GM04503 (cell line): ENCODE measurements at regions not wholly inside any gene's neighbourhood (a gene's known extent, or its start where the extent isn't known, plus 50 kb on each side); places are given as distances from the start of the nearest gene placed in this dataset.
"Not testable (repeated sequence)": the region's sequence is repeated elsewhere in the genome, so short reads cannot be mapped to it uniquely, and the experiment has no call there.

ENCODE experiments used
- DNase-seq: peaks from one replicate; pipeline ENCODE4 v3.0.0-alpha.2; 2012; ENCODE audit warnings: low read depth

DNA sequence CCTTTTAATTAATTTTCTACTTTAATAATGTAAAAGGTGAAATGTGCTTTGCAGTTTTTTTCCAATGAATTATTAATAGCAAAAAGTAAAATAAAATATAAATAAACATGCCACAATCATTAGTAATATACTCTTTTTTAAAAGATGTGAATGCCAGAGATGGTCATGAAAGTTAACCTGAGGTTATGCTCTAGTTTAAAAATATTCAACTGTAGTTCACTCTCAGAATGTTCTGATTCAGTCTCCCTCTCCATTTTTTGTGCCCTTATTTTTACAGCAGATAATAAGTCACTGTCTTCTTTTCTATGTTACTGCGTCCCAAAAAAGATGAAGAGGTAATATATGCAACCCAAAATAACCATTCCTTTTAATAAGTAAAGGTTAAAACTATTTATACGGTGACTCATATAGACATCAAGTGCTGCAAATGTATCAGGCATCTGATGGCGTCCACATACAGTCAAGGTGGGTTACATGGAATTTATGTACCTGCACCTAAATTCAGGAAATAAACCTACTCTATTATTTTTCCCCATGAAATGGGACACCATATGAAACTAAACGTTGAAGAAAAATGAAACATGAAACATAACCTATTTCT, 153.6 kb upstream of the ZNF804A start:
- DNase-seq = no peak

DNA sequence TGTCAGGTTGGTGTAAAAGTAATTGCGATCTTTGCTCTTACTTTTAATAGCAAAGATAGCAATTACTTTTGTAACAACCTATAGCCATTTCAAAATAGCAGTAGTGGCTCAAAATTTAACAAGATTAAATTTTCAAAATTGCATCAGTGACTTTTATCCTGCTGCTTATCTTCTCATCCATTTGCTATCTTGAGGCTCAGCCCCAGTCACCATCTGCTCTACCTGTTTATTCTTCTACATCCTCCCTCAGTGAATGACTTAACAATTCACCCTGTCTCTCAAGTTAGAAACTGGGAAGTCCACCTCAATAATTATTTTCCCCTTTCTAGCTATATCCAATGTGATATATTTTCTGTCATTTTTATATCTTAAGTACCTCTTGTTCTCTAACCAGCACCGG, 148.6 kb upstream of the ZNF804A start:
- no peak for DNase-seq

DNA sequence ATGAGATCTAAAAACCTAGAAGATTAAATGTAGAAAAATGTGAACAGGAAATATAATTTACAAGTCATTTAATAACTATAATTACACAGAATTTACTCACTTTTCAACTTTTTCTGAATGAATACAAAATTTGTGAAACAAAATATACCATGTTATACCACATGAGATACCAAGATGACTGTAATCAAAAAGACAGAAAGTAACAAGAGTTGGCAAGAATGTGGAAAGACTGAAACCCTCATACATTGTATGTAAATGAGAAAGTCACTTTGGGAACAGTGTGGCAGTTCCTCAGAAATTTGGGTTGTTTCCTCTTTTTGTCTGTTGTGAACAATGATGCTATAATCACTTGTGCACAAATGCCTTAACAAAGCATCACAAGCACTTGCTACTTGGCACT, 145.4 kb upstream of the ZNF804A start:
- no peak for DNase-seq

DNA sequence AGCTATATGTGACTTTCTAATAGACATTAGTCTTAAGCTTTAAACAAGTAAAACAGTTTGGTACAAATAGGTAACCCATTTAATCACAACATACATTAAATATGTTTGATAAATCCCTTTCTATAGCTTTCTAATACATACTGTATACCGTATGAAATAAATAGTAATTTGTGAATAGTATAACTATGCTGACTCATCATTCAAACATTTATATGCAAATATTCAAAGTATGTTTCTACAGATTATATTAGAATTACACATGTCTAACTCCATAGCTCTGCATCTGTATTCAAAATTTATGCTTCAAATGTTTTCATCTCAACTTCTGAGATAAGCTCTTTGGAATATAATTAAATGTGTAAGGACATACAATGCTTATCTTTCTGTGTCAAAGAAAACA, 142.7 kb upstream of the ZNF804A start:
- no peak for DNase-seq

DNA sequence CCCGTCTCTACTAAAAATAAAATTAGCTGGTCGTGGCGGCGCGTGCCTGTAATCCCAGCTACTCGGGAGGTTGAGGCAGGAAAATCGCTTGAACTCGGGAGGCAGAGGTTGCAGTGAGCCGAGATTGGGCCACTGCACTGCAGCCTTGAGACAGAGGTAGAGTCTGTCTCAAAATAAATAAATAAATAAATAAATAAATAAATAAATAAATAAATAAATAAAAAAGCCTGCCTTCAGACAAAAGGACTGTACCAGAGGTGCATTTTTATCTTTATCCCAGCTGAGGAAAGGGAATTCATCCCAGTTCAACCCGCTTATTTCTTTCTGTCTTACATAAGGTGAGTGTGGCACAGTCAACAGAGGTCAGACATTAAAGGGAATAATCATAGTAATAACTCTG, 141.6 kb upstream of the ZNF804A start:
- not testable (repeated sequence) for DNase-seq

DNA sequence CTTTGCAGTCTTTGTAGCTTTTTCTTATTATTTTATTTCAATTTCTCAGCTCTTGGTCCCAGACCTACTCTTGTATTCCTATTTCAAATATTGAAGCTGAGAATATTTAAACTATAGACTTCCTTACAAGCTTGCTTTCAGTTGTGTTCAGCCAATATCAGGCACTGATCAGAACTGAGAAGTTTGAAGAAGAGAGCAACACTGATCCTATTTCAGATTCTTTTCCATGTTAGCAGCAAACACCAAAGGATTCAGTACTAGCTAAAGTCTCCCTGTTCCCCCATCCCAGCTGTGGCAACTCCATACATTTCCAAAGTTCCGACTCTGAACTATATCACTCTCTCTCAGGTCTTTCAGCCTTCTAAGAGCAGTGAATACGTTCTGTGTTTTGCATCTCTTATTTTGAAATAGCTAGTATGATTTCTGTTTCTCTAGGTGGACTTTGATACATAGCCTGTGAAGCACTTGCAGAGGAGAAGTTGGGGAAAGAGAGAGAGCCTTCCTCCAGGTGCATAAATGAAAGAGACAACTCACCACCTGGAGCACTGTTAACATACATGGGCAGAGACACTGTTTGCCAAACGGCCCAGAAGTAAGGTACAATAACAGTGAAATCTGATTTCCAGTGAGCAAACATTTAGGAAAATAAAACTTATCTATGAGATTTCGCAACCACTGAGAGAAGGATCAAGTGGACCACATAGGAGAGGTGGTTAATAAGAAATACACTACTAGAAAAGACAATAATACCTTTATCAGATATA, 135.0 kb upstream of the ZNF804A start:
- DNase-seq = no peak

DNA sequence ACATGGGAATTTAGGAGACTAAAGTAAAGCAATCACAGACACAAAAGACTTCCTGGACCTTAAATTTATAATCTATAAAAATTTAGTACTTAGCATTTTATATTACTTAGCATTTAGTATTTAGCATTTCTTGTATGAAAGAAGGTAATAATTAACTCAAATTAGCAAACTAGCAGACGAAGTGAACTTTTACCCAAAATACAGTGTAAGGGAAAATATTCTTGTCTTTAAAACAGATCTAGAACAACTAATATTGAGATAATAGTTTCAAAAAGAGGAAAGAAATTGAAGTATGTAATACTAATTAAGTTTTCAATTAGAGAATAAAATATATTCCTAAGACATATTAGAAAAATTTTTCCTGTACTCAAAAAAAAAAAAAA, 134.5 kb upstream of the ZNF804A start:
- no peak for DNase-seq

DNA sequence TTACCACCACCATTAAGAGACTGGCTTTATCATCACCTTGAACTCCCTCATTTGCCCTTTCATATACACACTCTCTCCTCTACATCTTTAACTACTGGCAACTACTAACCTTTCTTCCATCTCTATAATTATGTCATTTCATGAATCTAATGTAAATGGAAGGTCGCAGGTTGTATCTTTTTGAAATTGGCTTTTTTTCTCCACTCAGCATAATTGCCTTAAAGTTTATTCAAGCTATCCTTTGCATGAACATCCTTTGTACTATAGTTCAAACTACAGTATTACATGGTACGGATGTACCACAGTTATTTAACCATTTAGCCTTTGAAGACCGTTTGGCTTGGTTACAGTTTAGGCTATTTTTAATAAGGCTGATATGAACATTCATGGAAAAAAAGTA, 129.5 kb upstream of the ZNF804A start:
- no peak for DNase-seq

DNA sequence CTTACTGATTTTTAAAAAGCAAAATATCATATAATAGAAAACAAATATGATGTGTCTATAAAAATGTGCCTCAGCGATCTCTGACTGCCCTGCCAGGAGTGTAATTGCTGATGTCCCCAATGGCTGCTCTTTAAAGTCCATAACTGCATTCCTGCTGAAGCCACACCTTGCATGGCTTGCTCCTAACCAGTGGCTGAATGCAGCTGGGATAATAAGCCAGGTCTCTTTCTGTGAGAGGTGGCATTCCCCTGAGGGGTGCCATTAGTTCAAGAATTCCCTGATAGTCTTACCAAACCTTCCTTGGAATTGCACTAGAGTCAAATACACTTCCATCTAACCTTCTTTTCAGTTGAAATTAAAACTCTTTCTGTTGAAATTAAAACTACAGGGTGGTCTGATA, 125.8 kb upstream of the ZNF804A start:
- no peak for DNase-seq

DNA sequence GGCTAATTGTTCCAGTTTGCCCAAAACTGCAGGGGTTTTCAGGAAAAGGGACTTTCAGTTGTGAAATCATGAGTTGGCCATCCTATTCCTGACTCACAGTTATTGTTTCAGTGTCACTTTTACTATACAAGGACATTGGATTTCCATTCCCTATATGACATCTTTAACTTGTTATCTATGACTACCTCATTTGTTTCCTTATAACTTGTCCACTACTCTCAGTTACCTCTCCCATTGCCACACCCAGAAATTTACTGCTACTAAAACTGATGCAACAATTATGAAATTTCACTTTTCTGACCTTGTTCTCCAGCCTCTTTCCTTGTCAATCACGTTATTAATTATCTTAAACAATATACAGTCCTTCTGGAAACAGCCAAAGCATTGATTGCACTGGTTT, 116.5 kb upstream of the ZNF804A start:
- no peak for DNase-seq

DNA sequence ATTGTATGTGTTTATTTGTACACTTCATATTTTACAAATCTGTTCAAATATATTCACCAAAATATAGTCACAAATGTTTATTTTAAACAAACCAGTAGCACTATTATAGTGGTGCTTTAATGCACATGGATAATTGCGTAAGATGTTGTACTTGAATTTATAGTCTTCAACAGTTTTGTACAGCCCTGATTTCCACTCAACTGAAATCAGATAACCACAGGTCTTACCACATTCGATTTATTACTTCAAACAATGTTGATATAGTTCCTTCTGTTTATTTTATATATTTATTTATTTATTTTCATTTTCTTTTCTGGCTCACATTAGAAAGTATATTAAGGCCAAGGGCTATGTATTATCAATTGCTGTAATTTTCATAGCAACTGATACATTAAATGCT, 99.4 kb upstream of the ZNF804A start:
- DNase-seq = no peak

DNA sequence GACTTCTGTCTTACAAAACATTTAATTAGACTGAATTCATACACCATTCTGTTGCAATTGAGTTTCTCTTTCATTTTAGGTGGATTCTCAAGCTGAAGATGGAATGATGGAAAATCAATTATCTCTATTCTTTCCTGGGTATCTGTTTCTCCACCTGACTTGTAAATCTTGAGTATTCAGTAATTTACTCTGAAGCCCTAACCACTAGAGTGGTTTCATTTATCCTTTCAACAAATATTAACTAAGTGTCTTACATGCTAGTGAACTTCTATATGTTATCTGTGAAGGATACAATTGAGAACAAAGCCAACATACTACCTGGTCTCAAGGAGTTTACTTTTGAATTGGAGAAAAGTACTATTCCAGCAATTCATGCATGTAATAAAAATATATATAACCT, 94.1 kb upstream of the ZNF804A start:
- DNase-seq = no peak

DNA sequence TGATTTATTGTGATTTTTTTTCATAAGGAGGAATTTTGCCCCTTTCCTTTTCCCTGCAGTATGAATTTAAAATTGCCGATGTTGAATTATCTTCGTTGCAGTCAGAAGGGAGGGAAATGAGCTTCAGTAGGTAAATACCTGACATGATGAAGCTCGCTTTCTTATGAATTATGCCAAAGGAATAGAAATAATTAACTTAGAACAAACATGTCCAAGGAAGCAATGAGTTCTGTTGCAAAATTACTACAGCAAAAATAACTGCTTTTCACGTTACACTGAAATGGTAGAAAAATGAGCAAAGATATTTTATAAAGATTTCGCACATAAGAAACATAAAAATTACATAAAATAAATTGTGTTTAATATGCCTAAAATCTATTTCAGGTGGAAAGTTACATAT, 91.1 kb upstream of the ZNF804A start:
- no peak for DNase-seq

DNA sequence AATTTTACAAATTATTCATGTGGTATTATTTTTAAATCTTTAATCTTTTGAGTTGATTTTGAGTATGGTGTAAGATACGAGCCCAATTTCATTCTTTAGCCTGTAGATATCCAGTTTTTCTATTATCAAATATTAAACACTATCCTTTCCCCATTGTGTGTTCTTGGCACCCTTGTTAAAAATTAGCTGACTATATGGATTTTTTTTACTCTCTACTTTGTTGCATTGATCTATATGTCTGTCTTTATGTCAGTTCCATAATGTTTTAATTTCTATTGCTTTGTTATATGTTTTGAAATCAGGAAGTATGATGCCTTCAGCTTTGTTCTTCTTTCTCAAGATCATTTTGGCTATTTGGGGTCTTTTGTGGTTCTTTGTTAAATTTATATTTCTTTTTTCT, 80.9 kb upstream of the ZNF804A start:
- no peak for DNase-seq

DNA sequence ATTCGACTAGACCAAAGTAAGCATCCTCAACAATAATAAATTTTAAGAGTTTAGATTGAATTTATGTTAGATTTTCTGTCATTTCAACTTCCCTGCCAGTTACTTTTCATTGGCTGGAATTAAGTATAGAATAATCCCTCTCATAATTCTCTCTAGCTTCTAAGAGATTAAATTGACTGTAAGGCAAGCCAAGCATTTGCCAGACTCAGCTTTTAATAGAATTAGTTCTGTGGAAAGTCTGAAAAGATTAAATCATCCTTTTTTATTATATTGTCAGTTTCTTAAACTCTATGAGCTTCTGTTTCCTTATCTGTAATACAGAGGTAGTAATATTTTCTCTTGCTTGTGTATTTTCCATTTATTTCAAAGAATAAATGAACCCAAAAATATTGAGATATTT, 77.9 kb upstream of the ZNF804A start:
- DNase-seq = no peak

DNA sequence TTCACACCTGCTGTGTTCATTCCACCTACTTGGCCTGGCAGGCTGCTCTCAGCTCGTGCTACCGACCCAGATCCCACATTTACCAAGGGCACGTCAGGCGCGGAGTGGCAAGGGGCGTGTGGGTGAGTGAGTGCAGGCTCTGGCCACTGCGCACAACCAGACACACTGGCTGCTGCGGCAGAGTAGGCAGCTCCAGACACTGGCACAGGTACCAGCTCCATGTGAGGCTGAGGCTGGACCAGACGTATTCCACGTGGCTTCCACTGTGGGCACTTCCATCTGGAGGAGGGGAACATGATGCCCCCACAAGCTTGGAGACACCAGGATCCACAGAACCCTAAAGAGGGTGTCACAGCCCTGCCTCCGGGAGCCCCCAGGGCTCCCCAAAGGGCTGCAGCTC, 74.6 kb upstream of the ZNF804A start:
- DNase-seq = no peak

DNA sequence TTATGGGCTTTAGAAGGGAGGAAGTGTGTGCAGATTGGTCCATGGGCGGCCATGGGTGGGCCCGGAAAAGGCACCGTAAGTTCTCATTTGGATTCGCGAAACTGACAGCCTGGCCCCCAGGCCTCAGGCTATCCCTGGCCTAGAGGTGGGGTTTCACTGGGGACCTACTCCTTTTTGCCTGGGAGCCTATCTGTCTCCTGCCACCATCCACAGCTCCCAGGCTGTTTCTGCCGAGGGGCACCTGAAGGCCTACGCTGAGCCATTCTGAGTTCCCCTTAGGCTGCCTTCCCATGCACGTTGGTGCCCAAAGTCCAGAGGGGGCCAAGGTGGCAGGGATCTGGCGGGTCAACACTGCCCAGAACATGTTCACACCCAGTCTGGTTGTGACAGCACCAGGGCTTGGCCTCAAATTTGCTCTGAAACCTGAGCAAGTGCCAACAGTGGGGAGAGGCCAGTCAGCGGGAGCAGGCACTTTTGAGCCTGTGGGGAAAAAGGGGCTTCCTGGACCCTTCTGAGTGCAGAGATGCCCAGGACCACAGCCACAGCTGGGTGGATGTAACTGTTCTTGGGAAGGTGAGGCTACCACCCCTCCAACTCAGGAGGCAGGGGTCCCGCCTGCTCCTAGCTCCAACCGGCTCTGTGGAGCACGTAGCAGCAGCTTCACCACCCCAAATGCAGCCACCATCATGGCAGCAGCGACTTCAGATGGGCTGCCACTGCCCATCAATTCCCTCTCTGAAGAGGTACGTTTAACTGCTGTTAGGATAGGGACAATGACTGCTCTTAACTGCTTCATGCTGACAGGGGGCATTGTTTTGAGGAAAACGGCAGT, 73.6 kb upstream of the ZNF804A start:
- no peak for DNase-seq

DNA sequence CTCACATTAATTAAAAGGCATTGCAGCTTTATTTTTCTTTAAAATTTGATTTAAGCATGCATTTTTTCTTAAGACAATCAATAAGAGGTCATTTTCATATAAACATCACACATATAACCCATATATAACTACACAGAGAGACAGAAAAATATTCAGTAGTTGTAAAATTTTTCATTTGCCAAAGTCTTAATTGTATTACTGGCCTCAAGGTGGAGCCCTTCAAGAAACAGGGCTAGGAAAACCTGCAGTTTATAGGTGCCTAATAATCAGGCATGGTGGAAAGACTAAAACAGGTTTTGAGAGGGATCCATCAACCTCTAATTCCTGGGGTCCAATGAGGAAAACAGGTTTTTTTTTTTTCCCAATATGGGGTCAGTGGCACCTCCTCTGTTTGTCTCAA, 71.3 kb upstream of the ZNF804A start:
- no peak for DNase-seq

DNA sequence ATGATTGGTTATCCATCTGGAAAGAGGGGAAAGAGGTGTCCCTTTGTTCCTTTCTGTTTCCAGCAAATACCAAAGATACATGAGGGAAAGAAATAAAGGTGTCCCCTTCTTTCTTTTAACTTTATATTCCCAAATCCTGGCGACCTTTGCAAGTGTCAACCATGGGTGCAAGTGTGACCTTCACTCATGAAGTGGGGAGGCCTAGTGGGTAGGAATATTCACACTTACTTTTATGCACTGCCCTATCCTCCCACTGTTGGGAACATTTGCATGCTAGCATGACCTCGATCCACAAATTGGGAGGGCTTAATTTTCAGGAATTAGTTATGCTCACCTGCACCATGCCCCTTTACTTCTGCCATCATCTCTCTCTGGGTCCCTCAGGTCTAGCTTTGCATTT, 70.2 kb upstream of the ZNF804A start:
- DNase-seq = no peak

DNA sequence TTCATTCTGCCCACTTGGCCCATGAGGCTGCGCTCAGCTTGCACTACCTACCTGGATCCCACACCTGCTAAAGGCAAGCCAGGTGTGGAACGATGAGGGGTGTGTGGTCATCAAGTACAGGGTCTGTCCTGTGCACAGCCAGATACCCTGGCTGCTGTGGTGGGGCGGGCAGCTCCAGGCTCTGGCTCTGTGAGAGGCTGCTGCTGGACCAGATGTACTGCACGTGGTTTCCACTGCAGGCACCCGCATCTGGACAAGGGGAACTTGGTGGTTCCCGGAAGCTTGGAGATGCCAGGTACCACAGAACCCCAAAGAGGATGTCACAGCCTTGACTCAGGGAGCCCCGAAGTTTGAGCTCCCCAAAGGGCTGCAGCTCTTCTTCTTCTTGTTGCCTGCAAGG, 68.1 kb upstream of the ZNF804A start:
- no peak for DNase-seq

DNA sequence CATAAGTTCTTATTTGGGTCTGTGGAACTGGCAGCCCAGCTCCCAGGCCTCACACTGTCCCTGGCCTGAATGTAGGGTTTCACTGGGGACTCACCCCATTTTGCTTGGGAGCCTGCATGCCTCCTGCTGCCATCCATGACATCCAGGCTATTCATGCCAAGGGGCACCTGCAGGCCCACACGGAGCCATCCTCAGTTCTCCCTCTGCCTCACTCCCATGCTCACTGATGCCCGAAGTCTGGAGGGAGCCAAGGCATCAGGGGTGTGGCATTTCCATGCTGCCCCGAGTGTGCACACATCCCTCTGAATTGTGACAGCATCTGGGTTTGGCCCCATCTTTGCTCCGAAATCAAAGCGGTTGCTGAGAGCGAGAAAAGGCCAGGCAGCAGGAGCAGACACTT, 67.4 kb upstream of the ZNF804A start:
- DNase-seq = no peak

DNA sequence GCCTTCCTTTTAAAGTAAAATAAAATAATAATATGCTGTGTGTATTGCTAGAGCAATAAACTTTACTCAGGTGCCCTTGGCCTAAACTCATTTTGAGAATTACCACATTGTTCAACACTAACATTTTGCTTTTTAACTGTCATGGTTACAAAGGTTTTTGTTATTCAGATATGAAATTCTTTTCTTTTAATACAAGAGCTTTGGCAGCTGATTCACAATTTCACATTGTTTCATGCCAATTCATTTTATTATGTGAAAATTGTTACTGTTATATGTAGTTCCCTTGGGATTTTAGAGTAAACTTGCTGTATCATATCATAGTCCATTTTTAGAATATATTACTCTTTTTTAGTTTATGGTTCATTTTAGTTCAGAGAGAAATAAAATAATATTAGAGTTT, 65.8 kb upstream of the ZNF804A start:
- no peak for DNase-seq

DNA sequence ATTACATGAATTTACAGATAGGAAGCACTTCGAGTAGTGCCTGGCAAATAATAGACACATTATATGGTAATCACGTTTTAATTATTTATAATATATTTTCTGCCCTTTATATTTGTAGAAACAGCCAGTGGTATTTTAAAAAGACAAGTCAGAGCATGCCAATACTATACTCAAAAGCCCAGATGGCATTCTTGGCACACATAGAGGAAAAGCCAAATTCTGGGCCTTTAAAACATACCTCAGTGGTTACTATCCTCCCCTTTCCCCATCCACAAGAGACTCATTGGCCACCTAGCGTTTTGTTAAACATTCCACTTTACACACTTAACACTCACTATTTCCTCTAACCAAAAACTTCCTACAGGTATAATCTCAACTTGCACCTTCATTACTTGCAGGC, 63.3 kb upstream of the ZNF804A start:
- no peak for DNase-seq
